Left ventricle myocardium inferior (tissue), 1 donor: ENCODE measurements at regions not wholly inside any gene's neighbourhood (a gene's known extent, or its start where the extent isn't known, plus 50 kb on each side); places are given as distances from the start of the nearest gene placed in this dataset.

ENCODE experiments used
- DNase-seq: peaks from one replicate; pipeline ENCODE4 v3.0.0-alpha.2; 2020
- H3K27ac ChIP-seq: fragments of 200-600 bp; replicated peaks from 2 replicates; pipeline ENCODE4 v1.8.0; 2021
- H3K27me3 ChIP-seq: fragments of 200-600 bp; 2 replicates; pipeline ENCODE4 v1.8.0; 2021; ENCODE audit warnings: low read depth
- H3K36me3 ChIP-seq: fragments of 200-600 bp; 2 replicates; pipeline ENCODE4 v1.8.0; 2021
- H3K4me1 ChIP-seq: fragments of 200-600 bp; 2 replicates; pipeline ENCODE4 v1.8.0; 2021
- H3K4me3 ChIP-seq: fragments of 200-600 bp; 2 replicates; pipeline ENCODE4 v1.8.0; 2021; ENCODE audit warnings: mild to moderate bottlenecking, moderate library complexity
- H3K9me3 ChIP-seq: fragments of 200-600 bp; replicated peaks from 2 replicates; pipeline ENCODE4 v1.8.0; 2021
- intact Hi-C: fragments of 100-400 bp; cut with micrococcal nuclease; formaldehyde crosslinking; loops from one replicate; pipeline ENCODE4 v1.11.0; 2022
- TF ChIP-seq, protein P1 (sequence below): fragments of 200-600 bp; IDR thresholded peaks from 2 replicates; pipeline ENCODE4 v1.8.0; 2021; ENCODE audit warnings: antibody characterized with exemption, mild to moderate bottlenecking, borderline replicate concordance
- donor health status: DM: no; HTN: yes; CAD: no; lungs with severe emphysema.

- no peak for DNase-seq
- no peaks in the 10 kb centered on the region for H3K27me3 ChIP-seq
- no peaks in the 10 kb centered on the region for H3K4me1 ChIP-seq
- intact Hi-C loops = no loop called here
- no peaks in the 10 kb centered on the region for H3K36me3 ChIP-seq
- peaks cover 5% of the 10 kb centered on the region for H3K9me3 ChIP-seq
- H3K27ac ChIP-seq = no peak overlapping the region
- no peak overlapping the region for H3K4me3 ChIP-seq
- TF ChIP-seq, protein P1, sequence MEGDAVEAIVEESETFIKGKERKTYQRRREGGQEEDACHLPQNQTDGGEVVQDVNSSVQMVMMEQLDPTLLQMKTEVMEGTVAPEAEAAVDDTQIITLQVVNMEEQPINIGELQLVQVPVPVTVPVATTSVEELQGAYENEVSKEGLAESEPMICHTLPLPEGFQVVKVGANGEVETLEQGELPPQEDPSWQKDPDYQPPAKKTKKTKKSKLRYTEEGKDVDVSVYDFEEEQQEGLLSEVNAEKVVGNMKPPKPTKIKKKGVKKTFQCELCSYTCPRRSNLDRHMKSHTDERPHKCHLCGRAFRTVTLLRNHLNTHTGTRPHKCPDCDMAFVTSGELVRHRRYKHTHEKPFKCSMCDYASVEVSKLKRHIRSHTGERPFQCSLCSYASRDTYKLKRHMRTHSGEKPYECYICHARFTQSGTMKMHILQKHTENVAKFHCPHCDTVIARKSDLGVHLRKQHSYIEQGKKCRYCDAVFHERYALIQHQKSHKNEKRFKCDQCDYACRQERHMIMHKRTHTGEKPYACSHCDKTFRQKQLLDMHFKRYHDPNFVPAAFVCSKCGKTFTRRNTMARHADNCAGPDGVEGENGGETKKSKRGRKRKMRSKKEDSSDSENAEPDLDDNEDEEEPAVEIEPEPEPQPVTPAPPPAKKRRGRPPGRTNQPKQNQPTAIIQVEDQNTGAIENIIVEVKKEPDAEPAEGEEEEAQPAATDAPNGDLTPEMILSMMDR = no peak
Observed at GRCh38 chr1:195761104-195761503, 847.1 kb downstream of the KCNT2 start.

GRCh38 chr1:195756109-195756508 is 852.1 kb downstream of the KCNT2 start:
- TF ChIP-seq, protein P1 = no peak

GRCh38 chr1:195754874-195755273 is 853.4 kb downstream of the KCNT2 start:
- TF ChIP-seq, protein P1 = no peak
- Histone ChIP-seq H3K36me3 (no peaks in the 10 kb centered on the region), H3K4me3 (no peak overlapping the region), H3K9me3 (no peaks in the 10 kb centered on the region), H3K4me1 (no peaks in the 10 kb centered on the region), H3K27me3 (no peaks in the 10 kb centered on the region), H3K27ac (no peak overlapping the region)
- DNase-seq = no peak
- intact Hi-C loops = no loop called here

More at GRCh38 chr1:195756109-195756508, 852.1 kb downstream of the KCNT2 start:
- no peak overlapping the region for H3K4me3 ChIP-seq
- intact Hi-C loops = no loop called here
- H3K9me3 ChIP-seq = no peaks in the 10 kb centered on the region
- H3K4me1 ChIP-seq = no peaks in the 10 kb centered on the region
- H3K36me3 ChIP-seq = no peaks in the 10 kb centered on the region
- no peaks in the 10 kb centered on the region for H3K27me3 ChIP-seq
- H3K27ac ChIP-seq = no peak overlapping the region
- DNase-seq = no peak

DNA sequence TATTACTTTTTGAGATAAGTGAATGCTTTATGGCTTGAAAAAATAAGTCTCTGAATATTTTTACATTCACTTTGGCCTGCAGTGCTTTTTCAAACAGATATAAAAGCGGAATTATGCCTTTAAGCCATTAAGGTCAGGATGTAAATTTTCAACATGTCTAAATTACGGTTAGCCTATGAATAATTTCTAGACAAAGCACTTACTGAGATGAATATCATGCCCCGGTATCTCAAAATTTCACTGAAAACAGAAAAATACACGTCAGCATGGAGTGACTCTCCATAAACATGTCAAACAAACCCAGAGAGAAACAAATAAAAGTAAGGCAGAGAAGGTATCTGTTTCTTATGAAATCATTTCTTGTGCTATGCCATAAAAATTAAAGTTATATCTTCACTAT is 853.9 kb downstream of the KCNT2 start:
- Histone ChIP-seq H3K27ac (no peak overlapping the region), H3K27me3 (no peaks in the 10 kb centered on the region), H3K36me3 (no peaks in the 10 kb centered on the region), H3K4me3 (no peak overlapping the region), H3K4me1 (no peaks in the 10 kb centered on the region), H3K9me3 (no peaks in the 10 kb centered on the region)
- intact Hi-C loops = no loop called here
- no peak for DNase-seq
- TF ChIP-seq, protein P1 = no peak

GRCh38 chr1:195748969-195749368 is 859.3 kb downstream of the KCNT2 start:
- intact Hi-C loops = no loop called here
- no peak for DNase-seq
- no peaks in the 10 kb centered on the region for H3K4me1 ChIP-seq

More at GRCh38 chr1:195748969-195749368, 859.3 kb downstream of the KCNT2 start:
- Histone ChIP-seq H3K4me3 (no peak overlapping the region), H3K27me3 (no peaks in the 10 kb centered on the region), H3K36me3 (no peaks in the 10 kb centered on the region), H3K27ac (no peak overlapping the region), H3K9me3 (no peaks in the 10 kb centered on the region)
- TF ChIP-seq, protein P1 = no peak
